SJSA1 (cell line): ENCODE measurements at regions not wholly inside any gene's neighbourhood (a gene's known extent, or its start where the extent isn't known, plus 50 kb on each side); places are given as distances from the start of the nearest gene placed in this dataset.

ENCODE experiments used
- DNase-seq, 2 experiments: peaks; one replicate each; pipeline ENCODE4 v3.0.0-alpha.2; 2015 to 2020; ENCODE audit warnings: low spot score in 2 of 2, low read depth in 1 of 2
- H3K27ac ChIP-seq: fragments of 250-450 bp; sonication (Bioruptor Pico); 2 replicates; pipeline ENCODE4 v1.5.1; 2020; ENCODE audit warnings: mild to moderate bottlenecking, moderate library complexity
- H3K27me3 ChIP-seq: fragments of 250-450 bp; sonication (Bioruptor Pico); replicated peaks from 2 replicates; pipeline ENCODE4 v1.5.1; 2020; ENCODE audit warnings: mild to moderate bottlenecking, moderate library complexity
- H3K36me3 ChIP-seq: fragments of 250-450 bp; sonication (Bioruptor Pico); 2 replicates; pipeline ENCODE4 v1.5.1; 2020; ENCODE audit warnings: mild to moderate bottlenecking
- H3K4me1 ChIP-seq: fragments of 250-450 bp; sonication (Bioruptor Pico); replicated peaks from 2 replicates; pipeline ENCODE4 v1.6.1; 2021; ENCODE audit warnings: mild to moderate bottlenecking
- H3K4me3 ChIP-seq: fragments of 250-450 bp; sonication (Bioruptor Pico); 2 replicates; pipeline ENCODE4 v1.5.1; 2020; ENCODE audit warnings: mild to moderate bottlenecking
- H3K9me3 ChIP-seq: fragments of 250-450 bp; sonication (Bioruptor Pico); replicated peaks from 2 replicates; pipeline ENCODE4 v1.5.1; 2020; ENCODE audit warnings: mild to moderate bottlenecking

DNA sequence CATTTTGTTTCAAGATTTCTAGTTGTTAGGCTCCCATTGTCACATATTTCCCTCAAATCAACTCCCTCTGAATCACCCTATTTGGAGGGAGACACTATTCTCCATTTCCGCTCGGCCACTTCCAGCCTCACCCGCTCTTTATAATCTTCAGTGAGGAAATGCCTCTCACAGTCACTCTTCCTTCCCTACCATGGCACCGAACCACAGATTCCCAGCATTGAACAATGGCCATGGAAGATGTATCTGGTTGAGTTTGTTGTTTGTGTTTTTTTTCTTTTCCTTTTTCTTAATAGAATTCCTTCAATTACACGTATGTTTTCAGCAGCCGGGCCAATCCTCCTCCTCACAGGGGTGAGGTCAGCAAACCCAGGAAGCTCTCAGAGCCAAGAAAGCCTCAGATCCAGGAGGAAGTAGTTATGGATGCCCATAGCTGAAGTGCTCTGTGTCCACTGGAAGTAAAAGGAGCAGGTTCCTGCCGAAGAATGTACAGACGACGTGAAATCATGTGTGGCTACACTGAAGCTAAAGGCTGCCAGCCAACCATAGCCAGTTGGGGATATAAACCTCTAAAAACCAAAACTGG lies 472.1 kb downstream of the FOXO1 start:
- Histone ChIP-seq H3K27ac (no peak overlapping the region), H3K9me3 (no peaks in the 10 kb centered on the region), H3K36me3 (no peaks in the 10 kb centered on the region), H3K27me3 (no peaks in the 10 kb centered on the region), H3K4me3 (no peak overlapping the region), H3K4me1 (no peaks in the 10 kb centered on the region)
- no peak for DNase-seq

DNA sequence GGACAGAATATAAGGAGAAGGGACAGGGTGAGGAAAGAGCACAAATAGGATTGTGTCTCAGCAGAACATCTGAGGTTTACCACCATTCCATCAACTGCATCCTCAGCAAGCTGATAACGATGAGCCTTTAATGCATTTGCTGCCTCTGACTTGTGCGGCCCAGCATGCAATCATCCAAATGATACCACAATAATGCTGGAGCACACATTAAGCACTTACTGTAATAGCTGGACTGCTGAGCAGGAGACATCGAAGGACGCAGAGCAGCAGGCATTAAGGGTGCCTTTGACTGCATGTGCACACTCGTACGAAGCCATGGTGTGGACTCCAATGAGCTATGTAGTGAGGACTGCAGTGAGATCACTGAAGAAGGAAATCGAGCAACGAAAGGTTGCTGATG lies 469.4 kb downstream of the FOXO1 start:
- Histone ChIP-seq H3K27ac (no peak overlapping the region), H3K9me3 (no peaks in the 10 kb centered on the region), H3K4me3 (no peak overlapping the region), H3K4me1 (no peaks in the 10 kb centered on the region), H3K36me3 (no peaks in the 10 kb centered on the region), H3K27me3 (no peaks in the 10 kb centered on the region)
- DNase-seq: no peak

DNA sequence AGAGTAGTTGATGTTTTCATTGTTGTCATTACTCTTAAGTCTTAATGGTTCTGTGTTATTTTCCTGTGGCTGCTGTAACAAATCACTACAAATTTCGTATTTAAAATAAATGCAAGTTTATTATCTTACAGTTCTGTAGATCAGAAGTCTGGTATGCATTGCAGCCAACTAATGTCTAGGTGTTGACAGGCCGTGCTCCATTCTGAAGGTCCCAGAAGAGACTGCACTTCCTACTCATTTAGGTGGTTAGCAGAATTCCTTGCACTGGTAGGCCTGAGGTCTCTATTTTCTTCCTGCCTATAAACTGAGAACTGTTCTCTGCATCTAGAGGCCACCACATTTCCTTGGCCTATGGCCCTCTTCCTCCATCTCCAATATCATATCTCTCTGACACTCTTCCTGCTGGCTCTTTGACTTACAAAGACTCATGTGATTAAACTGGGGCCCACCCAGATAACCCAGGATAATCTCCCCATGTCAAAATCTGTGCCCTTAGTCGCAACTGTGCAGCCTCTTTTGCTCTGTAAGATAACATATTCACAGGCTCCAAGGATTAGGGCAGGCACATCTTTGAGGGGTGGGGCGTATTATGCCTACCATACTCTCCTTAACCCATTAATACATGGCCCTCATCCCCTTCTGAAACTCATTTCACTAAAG lies 468.4 kb downstream of the FOXO1 start:
- H3K27ac ChIP-seq: no peak overlapping the region
- no peaks in the 10 kb centered on the region for H3K36me3 ChIP-seq
- no peaks in the 10 kb centered on the region for H3K27me3 ChIP-seq
- no peaks in the 10 kb centered on the region for H3K9me3 ChIP-seq
- no peak overlapping the region for H3K4me3 ChIP-seq
- H3K4me1 ChIP-seq: no peaks in the 10 kb centered on the region
- no peak for DNase-seq

DNA sequence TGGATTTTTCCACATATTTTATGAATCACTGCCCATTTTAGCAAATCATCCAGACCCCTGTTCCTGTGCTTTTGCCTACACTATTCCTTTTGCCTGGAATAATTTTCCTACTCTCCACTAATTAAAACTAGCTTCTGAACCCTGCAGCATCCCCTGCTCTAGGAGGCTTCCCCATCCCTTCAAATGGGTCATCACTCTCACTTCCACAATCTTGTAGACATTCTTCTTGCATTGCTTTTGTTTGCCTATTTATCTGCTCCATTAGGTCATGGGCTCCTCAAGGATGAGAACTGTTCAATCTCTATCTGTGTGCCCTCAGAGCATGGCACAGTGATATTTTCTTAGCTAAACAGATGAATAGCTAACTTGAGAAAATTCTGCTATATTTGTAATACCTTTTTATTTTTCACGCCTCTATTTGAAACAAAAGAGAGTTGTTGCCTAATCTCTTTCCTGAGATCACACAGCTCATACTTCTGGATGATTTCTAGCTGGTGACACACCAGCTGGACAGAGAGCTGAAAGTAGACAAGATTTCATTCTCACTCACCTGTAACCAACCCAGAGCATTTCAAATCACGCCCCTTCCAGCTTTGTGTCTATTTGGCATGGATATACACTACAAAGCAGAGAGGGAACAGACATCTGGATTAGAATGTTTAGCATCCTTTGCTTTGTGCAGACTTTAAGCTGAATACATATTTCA lies 466.0 kb downstream of the FOXO1 start:
- no peaks in the 10 kb centered on the region for H3K27me3 ChIP-seq
- H3K4me1 ChIP-seq: no peaks in the 10 kb centered on the region
- no peaks in the 10 kb centered on the region for H3K9me3 ChIP-seq
- H3K4me3 ChIP-seq: no peak overlapping the region
- DNase-seq: no peak
- no peaks in the 10 kb centered on the region for H3K36me3 ChIP-seq
- H3K27ac ChIP-seq: no peak overlapping the region

GRCh38 chr13:40204246-40204645 lies 462.2 kb downstream of the FOXO1 start:
- no peak overlapping the region for H3K27ac ChIP-seq

GRCh38 chr13:40205771-40206240 lies 460.6 kb downstream of the FOXO1 start:
- H3K9me3 ChIP-seq: no peaks in the 10 kb centered on the region
- no peak overlapping the region for H3K4me3 ChIP-seq
- no peak overlapping the region for H3K27ac ChIP-seq
- no peak for DNase-seq
- H3K27me3 ChIP-seq: no peaks in the 10 kb centered on the region
- no peaks in the 10 kb centered on the region for H3K36me3 ChIP-seq
- H3K4me1 ChIP-seq: no peaks in the 10 kb centered on the region

More at GRCh38 chr13:40204246-40204645, 462.2 kb downstream of the FOXO1 start:
- H3K4me3 ChIP-seq: no peak overlapping the region
- no peaks in the 10 kb centered on the region for H3K4me1 ChIP-seq
- H3K9me3 ChIP-seq: no peaks in the 10 kb centered on the region
- no peak for DNase-seq
- no peaks in the 10 kb centered on the region for H3K36me3 ChIP-seq
- no peaks in the 10 kb centered on the region for H3K27me3 ChIP-seq

GRCh38 chr13:40206241-40207000 lies 460.0 kb downstream of the FOXO1 start:
- DNase-seq: no peak
- no peak overlapping the region for H3K4me3 ChIP-seq
- H3K36me3 ChIP-seq: no peaks in the 10 kb centered on the region
- H3K9me3 ChIP-seq: no peaks in the 10 kb centered on the region
- no peaks in the 10 kb centered on the region for H3K4me1 ChIP-seq
- H3K27ac ChIP-seq: no peak overlapping the region
- H3K27me3 ChIP-seq: no peaks in the 10 kb centered on the region

- no peak overlapping the region for H3K4me3 ChIP-seq
- H3K4me1 ChIP-seq: no peaks in the 10 kb centered on the region
- no peak for DNase-seq
- no peak overlapping the region for H3K27ac ChIP-seq
- no peaks in the 10 kb centered on the region for H3K36me3 ChIP-seq
- no peaks in the 10 kb centered on the region for H3K27me3 ChIP-seq
- no peaks in the 10 kb centered on the region for H3K9me3 ChIP-seq
Observed at GRCh38 chr13:40207001-40207478, 459.4 kb downstream of the FOXO1 start.

GRCh38 chr13:40208517-40208916 lies 457.9 kb downstream of the FOXO1 start:
- no peaks in the 10 kb centered on the region for H3K4me1 ChIP-seq
- H3K4me3 ChIP-seq: no peak overlapping the region
- no peaks in the 10 kb centered on the region for H3K9me3 ChIP-seq
- DNase-seq: no peak
- H3K27me3 ChIP-seq: no peaks in the 10 kb centered on the region
- H3K27ac ChIP-seq: no peak overlapping the region
- H3K36me3 ChIP-seq: no peaks in the 10 kb centered on the region

DNA sequence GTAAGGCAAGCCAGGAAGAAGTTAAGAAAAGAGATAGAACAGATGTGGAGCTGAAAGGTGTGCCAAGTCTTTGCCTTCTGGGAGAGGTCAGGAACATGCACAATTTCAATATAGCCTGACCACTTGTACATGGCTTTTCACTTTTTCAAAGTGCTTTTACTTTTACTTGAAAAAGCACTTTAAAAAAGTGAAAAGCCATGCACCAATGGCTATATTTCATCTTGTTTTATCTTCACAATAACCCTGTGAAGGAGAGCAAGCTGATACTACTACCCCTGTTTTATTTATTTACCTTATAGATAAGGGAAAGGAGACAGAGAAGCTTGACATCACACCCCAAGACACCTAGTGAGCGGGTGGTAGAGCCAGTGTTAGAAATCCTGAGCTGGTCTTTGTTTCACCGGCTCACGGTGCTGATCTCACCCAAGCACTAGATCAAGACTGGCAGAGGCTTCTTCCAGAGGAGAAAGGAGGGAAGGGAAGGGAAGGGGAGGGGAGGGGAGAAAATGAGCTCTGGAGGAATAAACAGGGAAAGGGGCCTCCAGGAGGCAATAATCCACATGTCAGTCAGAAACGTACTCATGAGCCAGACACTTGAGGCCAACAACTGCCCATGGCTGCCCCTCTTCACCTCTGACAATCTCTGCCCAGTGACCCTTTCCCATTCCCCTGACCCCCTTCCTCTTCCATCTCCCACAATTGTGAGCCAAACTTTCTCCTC lies 455.4 kb downstream of the FOXO1 start:
- no peaks in the 10 kb centered on the region for H3K36me3 ChIP-seq
- no peak overlapping the region for H3K4me3 ChIP-seq
- no peaks in the 10 kb centered on the region for H3K27me3 ChIP-seq
- DNase-seq: no peak
- H3K4me1 ChIP-seq: no peaks in the 10 kb centered on the region
- no peaks in the 10 kb centered on the region for H3K9me3 ChIP-seq
- H3K27ac ChIP-seq: no peak overlapping the region

- no peaks in the 10 kb centered on the region for H3K4me1 ChIP-seq
- H3K27ac ChIP-seq: no peak overlapping the region
- H3K27me3 ChIP-seq: no peaks in the 10 kb centered on the region
- no peaks in the 10 kb centered on the region for H3K36me3 ChIP-seq
- no peaks in the 10 kb centered on the region for H3K9me3 ChIP-seq
- DNase-seq: no peak
- no peak overlapping the region for H3K4me3 ChIP-seq
Observed at GRCh38 chr13:40211586-40211968, 454.9 kb downstream of the FOXO1 start.

GRCh38 chr13:40213779-40214178 lies 452.7 kb downstream of the FOXO1 start:
- DNase-seq: no peak
- Histone ChIP-seq H3K9me3 (no peaks in the 10 kb centered on the region), H3K27me3 (no peaks in the 10 kb centered on the region), H3K27ac (no peak overlapping the region), H3K4me3 (no peak overlapping the region), H3K36me3 (no peaks in the 10 kb centered on the region), H3K4me1 (no peaks in the 10 kb centered on the region)

DNA sequence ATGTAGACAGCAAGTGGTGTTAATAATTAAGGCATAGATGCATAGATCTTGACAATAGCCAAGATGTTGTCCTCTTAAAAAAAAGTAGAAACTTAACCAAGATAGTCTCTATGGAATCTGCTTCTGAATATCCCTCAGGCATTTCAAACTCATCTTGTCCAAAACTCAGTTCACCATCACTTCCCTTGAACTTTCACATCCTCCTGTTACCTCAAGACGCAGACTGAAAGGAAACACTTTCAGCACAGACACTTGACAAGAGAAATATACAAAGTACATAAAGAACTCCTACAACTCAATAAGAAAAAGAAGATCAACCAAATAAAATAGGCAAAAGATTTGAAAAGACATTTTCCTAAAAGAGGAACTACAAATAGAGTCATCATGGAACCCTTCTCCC lies 451.1 kb downstream of the FOXO1 start:
- no peaks in the 10 kb centered on the region for H3K4me1 ChIP-seq
- no peak overlapping the region for H3K4me3 ChIP-seq
- no peak overlapping the region for H3K27ac ChIP-seq
- no peaks in the 10 kb centered on the region; the same call in 1 of the 2 replicates for H3K9me3 ChIP-seq
- H3K27me3 ChIP-seq: no peaks in the 10 kb centered on the region
- no peak for DNase-seq
- H3K36me3 ChIP-seq: no peaks in the 10 kb centered on the region
